Endothelial cell of hepatic sinusoid (primary cell): ENCODE measurements at regions not wholly inside any gene's neighbourhood (a gene's known extent, or its start where the extent isn't known, plus 50 kb on each side); places are given as distances from the start of the nearest gene placed in this dataset.

Experiments
- in situ Hi-C: cut with HindIII; loops from 2 replicates; pipeline ENCODE4 v1.10.0; 2017; ENCODE audit warnings: low sequenced_read_pairs

DNA sequence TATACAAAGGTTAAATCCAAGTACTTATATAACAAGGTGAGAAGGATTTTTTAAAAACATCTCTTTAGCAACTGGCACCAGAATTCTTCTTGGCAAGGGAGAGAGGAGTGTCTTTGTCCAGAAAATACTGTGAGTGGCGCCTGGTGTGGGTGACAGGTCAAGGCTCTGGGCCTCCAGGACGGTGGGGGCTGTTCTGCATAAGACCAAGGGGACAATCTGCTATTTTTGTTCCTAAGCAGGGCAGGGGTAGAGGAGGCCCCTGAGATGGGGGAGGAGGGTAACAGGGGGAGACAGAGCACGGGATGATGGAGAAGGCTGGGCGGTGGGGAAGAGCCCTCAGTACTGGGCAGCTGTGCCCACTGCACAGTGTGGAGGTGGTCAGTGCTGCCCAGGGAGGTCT is 51.6 kb upstream of the TAF1B start:
- in situ Hi-C loops = no loop called here

DNA sequence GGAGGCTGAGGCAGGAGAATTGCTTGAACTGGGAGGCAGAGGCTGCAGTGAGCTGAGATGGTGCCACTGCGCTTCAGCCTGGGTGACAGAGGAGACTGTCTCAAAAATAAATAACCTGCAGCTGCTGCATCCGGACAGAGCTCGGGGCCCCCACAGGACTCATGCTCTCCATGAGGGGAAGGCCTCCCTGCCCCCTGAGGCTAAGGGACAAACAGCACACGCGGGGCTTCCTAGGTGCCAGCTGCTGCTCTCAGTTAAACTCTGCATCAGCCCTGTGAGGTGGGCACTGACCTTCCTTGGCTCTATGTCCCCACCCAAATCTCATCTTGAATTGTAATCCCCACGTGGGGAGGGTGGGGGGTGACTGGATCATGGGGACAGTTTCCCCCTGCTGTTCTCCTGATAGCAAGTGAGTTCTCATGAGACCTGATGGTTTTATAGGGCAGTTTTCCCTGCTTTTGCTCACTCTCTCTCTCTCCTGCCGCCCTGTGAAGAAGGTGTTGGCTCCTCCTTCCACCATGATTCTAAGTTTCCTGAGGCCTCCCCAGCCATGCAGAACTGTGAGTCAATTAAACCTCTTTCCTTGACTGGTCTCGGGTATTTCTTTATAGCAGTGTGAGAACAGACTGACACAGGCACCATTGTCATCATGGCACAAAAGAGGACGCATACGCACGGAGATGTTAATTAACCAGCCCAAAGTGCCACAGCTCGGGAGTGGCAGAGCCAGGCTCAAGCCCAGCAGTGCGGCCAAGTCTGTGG is 49.9 kb upstream of the TAF1B start:
- in situ Hi-C loops = no loop called here
